GM19372 (cell line): ENCODE measurements at regions not wholly inside any gene's neighbourhood (a gene's known extent, or its start where the extent isn't known, plus 50 kb on each side); places are given as distances from the start of the nearest gene placed in this dataset.
"Not testable (repeated sequence)": the region's sequence is repeated elsewhere in the genome, so short reads cannot be mapped to it uniquely, and the experiment has no call there.

Experiments
- ATAC-seq: cut with Tn5 transposase; IDR thresholded peaks from one replicate; pipeline ENCODE4 v1.9.1; 2021; ENCODE audit warnings: mild to moderate bottlenecking, low read depth, moderate library complexity; ENCODE audit not compliant: unreplicated experiment

- no peak for ATAC-seq
Measured at GRCh38 chr14:38973083-38973700, 129.8 kb downstream of the SEC23A start.

- no peak for ATAC-seq
Measured at GRCh38 chr14:38972511-38972910, 130.5 kb downstream of the SEC23A start.

GRCh38 chr14:38971258-38971921 lies 131.6 kb downstream of the SEC23A start:
- no peak for ATAC-seq

DNA sequence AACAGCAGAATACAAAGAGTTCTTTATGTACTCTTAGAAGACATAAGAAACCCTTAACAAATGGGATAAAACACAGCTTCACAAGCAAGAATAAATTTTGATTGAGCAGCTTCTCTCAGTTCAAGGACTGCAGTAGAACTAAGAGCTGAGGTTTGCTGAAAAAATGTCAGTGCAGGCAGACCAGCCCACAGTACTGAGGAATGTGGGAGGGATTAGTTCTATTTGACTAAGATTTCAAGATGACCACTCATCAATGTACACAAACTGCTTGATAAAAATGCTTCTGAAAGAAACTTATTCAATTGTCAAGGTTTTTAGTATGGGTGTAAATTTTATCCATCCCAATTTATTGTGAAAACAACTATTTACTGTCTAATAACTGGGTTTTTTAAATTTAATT lies 138.4 kb downstream of the SEC23A start:
- ATAC-seq, result no peak

DNA sequence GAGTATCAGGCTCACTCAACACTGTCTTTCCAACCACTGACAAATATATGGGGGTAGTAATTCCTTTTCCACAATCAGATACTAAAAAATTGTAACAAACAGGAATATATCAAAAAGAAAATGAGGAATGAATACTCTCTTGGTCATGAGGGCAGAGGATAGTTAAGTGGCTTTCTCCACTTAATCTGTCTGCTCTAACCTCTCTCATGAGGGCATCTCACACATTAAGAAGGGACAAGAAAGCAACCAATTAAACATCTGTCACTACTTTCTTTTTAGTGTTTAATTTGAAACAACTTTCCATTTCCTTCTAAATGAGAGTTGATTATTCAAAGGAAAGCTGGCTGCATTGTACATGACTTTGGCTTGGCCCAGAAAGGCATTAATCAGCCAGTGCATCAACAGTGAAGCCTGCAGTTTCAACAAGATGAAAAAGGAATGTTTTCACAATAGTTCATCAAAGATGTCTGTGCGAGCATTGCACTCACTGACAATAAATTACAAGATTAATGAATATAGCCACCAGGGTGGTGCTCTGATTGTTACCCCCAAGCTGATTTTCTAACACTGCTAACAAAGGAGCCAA lies 142.0 kb downstream of the SEC23A start:
- ATAC-seq, result no peak

GRCh38 chr14:38959021-38959420 lies 144.0 kb downstream of the SEC23A start:
- no peak for ATAC-seq

- ATAC-seq, result no peak
Measured at GRCh38 chr14:38958589-38958988, 144.4 kb downstream of the SEC23A start.

DNA sequence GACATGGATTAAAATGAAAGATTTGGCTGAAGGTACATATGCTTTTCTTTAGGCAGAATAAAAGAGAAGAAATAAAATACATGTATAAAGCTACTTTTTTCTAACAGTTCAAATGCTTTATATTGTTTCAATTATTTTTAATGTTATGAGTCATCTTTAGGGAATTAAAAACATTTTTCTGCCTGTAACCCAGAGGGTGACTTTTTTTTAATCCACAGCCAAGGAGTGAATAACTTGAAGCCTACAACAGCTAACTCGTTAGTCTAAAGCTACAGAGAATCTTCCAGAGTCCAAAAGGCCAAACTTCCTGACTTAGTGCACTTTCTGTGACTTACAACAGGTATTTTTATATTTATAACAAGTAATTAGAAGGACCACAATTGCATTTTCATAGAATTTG lies 151.6 kb downstream of the SEC23A start:
- ATAC-seq, result no peak

DNA sequence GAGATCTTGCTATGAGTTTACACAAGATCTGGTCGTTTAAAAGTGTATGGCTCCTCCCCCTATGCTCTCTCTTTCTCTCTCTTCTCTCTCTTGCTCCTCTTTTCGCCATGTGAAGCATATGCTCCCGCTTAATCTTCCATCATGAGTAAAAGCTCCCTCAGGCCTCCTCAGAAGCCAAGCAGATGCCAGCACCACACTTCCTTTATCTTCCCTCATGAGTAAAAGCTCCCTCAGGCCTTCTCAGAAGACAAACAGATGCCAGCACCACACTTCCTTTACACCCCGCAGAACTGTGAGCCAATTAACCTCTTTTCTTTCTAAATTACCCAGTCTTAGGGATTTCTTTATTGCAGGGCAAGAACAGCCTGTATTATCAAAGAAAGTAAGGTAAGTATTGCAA lies 152.4 kb downstream of the SEC23A start:
- ATAC-seq, result no peak

DNA sequence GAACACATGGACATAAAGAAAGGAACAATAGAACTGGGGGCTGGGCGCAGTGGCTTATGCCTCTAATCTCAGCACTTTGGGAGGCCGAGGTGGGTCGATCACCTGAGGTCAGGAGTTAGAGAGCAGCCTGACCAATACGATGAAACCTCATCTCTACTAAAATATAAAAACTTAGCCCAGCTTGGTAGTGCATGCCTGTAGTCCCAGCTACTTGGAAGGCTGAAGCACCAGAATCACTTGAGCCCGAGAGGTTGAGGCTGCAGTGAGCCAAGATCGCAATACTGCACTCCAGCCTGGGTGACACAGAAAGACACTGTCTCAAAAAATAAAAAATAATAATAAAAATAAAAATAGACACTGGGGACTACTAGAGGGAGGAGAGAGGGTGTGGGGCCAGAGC lies 154.5 kb downstream of the SEC23A start:
- ATAC-seq, result no peak

DNA sequence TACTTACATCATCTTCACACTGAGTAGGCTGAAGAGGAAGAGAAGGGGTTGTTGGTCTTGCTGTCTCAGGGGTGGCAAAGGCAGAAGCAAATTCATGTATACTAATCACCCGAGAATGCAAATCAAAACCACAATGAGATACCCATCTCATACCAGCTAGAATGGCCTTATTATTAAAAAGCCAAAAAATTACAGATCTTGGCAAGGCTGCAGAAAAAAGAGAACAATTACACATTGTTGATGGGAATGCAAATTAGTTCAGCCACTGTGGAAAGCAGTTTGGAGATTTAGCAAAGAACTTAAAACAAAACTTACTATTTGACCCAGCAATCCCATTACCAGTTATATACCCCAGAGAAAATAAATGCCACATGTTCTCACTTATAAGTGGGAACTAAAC lies 154.9 kb downstream of the SEC23A start:
- no peak for ATAC-seq

- no peak for ATAC-seq
Measured at GRCh38 chr14:38947343-38947742, 155.7 kb downstream of the SEC23A start.

- no peak for ATAC-seq
Measured at GRCh38 chr14:38944691-38945090, 158.3 kb downstream of the SEC23A start.

GRCh38 chr14:38941488-38941887 lies 161.5 kb downstream of the SEC23A start:
- ATAC-seq, result no peak

GRCh38 chr14:38932653-38933000 lies 170.4 kb downstream of the SEC23A start:
- ATAC-seq, result not testable (repeated sequence)

GRCh38 chr14:38931969-38932652 lies 170.9 kb downstream of the SEC23A start:
- ATAC-seq, result no peak

DNA sequence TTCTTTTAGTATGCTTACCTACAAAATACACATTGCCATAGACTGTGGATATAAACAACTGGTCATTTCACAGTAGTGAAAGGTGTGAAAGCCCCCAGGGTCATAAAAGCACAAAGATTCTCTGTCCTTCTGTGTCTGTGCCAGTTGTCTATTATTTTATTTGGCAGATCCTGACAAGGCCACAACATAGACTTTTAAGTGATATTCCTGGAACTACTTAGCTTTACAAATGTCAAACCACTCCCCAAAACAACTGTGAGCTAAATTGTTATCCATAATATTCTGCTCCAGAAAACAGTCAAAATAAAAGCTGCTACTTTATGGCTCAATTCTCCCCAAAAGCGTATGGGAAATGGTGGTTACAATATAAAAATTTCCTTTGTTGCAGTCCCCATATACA lies 172.1 kb downstream of the SEC23A start:
- ATAC-seq, result no peak

- no peak for ATAC-seq
Measured at GRCh38 chr14:38930022-38930421, 173.0 kb downstream of the SEC23A start.

DNA sequence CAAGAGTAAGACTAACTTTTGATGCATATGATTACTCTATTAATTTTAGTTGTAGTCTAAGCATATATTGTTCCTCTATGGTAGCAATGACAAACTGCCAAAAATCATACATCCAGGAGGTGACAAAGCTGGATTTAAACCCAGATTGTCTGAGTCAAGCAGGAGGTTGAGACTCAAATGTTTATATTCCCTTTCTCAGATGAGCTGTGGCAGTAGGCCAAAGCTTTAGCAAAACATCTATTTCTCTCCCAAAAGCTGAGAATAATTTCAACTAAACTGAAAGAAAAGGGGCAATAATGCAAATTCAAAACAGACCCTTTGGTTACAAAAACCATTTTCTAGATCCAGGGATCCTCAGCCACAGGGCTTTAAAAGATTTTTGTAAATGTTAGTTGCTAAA lies 173.6 kb downstream of the SEC23A start:
- ATAC-seq, result no peak

- not testable (repeated sequence) for ATAC-seq
Measured at GRCh38 chr14:38921893-38922292, 181.1 kb downstream of the SEC23A start.

DNA sequence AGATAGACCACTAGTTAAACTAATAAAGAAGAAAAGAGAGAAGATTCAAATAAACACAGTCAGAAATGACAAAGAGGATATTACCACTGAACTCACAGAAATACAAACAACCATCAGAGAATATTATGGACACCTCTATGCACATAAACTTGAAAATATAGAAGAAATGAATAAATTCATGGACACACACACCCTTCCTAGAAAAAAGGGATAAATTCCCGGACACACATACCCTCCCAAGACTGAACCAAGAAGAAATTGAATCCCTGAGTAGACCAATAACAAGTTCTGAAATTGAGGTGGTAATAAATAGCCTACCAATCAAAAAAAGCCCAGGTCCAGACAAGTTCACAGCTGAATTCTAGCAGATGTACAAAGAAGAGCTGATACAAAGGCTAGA lies 187.9 kb downstream of the SEC23A start:
- ATAC-seq, result no peak

DNA sequence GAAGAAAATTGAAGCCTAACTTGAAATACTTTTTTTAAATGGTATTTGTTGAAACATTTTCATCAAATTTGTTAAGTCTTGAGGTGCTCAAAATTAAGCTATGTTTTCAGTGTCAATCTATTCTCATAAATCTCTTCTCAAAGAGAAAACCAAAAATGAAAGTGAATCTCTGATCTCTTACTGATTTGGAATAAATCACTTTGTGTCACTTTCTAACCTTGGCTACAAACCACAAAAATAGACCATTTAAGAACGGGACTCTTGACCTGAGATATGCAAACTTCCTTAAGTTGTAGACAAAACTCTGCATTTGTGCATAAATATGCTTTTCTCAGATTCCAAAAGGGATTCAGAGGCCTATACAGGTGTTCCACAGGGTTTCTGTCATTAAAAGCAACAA lies 192.9 kb downstream of the SEC23A start:
- ATAC-seq, result no peak
